PC-9 (cell line): ENCODE measurements at regions not wholly inside any gene's neighbourhood (a gene's known extent, or its start where the extent isn't known, plus 50 kb on each side); places are given as distances from the start of the nearest gene placed in this dataset.

Source experiments
- CTCF ChIP-seq: fragments of 200-600 bp; sonication (generic); conservative IDR thresholded peaks from 2 replicates; pipeline ENCODE4 v1.6.1; 2017; ENCODE audit warnings: mixed run types, antibody characterized with exemption, mild to moderate bottlenecking, moderate library complexity
- EZH2 ChIP-seq: fragments of 200-600 bp; sonication (generic); IDR thresholded peaks from 2 replicates; pipeline ENCODE4 v1.8.0; 2017; ENCODE audit warnings: antibody characterized with exemption, low read depth

DNA sequence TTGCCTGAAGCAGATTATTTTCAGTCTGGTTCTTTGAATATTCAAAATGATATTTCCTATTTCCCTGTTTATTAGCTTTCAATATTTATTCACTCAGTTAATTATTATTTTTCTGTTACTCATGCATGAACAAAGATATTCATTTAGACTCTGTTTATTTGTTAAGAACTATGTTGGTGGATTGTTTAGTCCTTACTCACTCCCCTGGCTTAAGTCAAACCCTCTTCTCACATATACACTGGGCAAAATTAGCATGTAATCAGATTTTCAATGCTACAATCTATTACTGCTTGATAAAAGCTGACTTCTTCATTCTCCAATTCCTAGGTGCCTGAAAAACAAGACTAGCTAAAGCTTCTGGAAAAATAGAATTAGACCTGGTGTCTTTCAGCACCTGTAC lies 335.8 kb downstream of the FAT4 start:
- no peak for TF ChIP-seq CTCF
- TF ChIP-seq EZH2 = no peak
